NCI-H1436 (cell line): ENCODE measurements at regions not wholly inside any gene's neighbourhood (a gene's known extent, or its start where the extent isn't known, plus 50 kb on each side); places are given as distances from the start of the nearest gene placed in this dataset.

Experiments
- DNase-seq: peaks from one replicate; lab custom pipeline; 2025; lab: John Stamatoyannopoulos, UW

DNA sequence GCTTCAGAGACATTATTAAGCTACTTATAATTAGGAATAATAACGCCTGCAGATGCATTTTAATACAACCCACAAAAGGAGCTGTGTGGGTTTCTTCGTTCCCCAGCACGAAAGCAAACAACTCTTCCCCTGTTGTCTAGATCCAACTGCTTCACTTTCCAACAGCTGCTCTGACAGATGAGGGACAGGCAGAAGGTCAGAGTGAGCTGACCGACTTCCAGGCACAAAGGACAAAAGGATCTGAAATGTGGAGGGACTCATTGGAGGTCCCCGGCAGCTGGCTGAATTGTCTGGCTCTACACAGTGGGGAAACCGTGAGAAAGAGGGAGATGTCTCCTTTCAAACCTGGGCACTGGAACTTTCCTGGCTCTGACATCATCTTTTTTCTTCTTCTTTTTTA, 79.1 kb upstream of the ALDH1B1 start:
- no peak for DNase-seq

- no peak for DNase-seq
Measured at GRCh38 chr9:38312406-38312805, 80.1 kb upstream of the ALDH1B1 start.

GRCh38 chr9:38311382-38312270, 80.9 kb upstream of the ALDH1B1 start:
- DNase-seq, result no peak

DNA sequence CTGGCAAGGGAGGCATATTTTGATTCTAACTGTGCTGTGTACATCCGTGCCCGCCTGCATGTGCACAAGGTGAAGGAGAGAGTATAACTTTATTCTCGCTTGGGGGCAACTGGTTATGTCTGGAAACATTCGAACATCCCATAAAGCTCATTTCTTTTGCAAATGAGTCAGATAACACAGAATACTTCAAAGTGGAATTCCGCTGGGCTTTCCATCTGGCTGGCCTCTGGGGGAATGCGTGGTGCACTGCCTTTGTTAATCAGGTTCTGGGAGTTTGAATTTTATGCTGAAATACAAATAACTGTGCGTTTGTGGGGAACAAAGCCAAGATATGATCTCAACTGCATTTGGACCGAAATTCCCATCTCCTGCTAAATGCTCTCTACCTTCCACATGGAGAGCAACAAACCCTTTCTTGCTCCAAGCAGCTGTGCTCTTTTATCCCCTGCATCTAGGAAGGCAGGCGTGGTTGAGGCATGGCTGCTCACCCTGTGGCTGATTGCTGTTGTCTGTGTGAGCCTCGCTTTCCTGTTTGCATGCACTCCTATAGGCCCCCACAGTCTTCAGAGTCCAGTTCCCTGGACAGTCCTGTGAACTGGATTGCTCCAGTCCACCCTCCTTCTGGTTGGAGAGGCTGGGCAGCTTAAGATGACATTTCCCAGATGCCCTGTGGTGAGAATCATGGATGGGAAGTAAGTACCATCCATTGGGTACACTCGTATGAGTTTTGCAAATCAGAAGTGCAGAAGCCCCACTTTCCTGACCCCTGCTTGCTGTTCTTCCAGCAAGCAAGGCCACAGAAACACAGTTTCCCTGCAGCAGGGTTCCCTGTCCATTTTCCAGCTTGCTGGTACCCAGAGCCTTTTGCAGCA, 82.9 kb upstream of the ALDH1B1 start:
- DNase-seq, result no peak

DNA sequence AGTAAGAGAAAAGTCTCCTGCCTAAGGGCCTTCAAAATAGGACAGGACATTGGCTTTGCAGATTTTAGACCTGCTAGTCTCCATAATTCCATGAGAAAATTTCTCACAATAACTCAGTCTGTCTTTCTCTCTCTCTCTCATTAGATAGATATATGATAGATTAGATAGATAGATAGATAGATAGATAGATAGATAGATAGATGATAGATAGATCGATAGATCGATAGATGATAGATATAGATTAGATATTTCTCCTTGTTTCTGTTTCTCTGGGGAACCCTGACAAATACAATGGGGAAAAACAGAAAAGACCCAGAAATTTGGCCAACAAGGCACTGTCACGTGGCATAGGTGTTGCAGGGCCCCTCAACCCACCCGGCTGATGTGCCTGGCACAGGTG, 84.4 kb upstream of the ALDH1B1 start:
- DNase-seq, result no peak

- DNase-seq, result no peak
Measured at GRCh38 chr9:38306899-38307298, 85.6 kb upstream of the ALDH1B1 start.

DNA sequence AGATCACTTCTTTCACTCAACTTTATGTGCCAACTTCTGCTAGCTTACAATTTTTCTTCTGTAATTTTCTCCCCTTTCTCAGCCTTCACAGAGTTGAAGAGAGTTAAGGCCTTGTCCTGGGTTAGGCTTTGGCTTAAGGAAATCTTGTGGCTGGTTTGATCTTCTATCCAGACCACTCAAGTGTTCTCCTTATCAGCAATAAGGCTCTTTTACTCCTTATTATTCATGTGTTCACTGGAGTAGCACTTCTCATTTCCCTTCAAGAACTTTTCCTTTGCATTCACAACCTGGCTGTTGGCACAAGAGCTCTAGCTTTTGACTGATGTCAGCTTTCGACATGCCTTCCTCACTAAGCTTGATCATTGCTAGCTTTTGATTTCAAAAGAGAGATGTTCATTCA, 86.9 kb upstream of the ALDH1B1 start:
- DNase-seq, result no peak

DNA sequence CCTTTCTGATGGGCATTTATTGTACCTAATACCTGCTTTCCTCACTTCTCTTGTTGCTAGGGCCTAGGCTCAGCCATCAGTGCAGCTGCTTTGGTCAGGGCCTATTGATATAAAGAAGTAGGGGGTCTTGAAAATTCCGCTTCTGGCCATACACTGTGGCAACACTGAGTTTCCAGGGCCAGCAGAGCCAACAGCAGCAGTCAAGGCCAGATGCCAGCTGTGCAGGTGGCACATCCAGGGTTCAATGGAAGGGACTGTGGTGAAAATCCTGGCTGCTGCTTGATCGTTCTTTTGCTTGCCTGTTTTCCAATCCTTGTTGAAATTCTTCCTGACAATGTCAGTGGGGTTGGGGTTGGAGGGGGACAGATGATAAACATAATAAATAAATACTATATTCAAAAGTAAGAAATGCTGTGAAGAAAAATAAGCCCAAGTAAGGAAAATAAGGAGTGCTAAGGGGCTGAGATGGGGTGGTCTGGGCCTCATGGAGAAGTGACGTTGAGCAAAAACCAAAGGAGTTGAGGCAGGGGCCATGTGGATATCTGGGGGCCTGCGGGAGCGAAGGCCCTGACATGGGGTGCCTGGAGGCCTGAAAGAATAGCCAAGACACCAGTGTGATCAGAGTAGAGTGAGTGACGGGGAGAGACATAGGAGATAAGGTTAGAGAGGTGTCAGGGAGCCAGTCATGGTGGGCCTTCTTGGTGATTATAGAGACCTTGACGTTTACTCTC, 91.0 kb upstream of the ALDH1B1 start:
- DNase-seq, result no peak

DNA sequence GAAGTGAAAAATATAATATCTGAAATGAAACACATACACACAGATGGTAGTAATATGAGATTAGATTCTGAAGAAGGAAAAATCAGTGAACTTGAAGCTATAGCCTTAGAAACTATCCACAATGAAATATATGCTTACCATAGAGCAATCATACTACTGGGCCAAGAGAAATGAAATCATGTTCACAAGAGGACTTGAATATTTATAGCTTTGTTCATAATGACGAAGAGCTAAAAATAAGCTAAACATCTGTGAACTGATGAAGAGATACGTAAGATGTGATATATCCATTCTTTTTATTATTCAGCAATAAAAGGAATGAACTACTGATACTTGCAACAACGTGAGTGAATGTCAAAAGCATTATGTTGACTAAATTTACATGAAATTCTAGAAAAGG, 92.6 kb upstream of the ALDH1B1 start:
- no peak for DNase-seq

- DNase-seq, result no peak
Measured at GRCh38 chr9:38298904-38299303, 93.6 kb upstream of the ALDH1B1 start.

DNA sequence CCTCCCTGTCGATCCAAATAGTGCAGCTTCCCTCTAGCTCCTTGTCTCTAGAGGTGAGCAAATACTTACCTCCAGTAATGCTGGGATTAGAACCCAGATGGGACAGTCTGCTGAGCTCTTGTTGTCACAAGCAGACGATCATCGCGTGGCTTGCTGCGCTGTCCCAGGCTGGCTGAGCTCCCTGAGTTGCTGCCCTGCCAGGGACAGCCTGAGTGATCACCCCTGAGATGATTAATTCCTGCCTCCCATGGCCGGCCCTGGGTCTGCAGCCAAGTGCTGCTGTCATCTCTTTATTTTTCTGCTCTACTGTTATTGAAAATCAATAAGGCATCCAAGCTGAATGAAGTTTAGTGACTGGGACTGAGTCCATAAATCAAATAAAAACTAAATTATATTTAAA, 94.0 kb upstream of the ALDH1B1 start:
- no peak for DNase-seq

DNA sequence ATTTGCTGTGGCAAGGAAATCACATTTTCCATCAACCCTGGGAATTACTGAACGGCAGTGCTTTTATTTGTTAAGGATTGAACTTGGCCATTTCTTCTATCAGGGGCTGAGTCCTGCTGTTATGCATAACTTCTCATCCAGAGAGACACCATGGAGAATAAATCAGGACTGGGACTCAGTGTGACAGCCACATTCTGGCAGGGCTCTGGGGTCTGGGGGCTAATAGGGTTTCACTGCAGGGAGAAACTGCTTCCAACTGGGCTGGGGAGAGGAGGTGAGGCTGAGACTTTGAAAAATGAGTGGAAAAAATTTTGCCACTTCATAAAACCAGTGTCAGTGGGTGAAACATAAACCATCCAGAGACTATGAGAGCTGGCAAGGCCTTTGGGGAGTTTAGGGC, 95.7 kb upstream of the ALDH1B1 start:
- no peak for DNase-seq

DNA sequence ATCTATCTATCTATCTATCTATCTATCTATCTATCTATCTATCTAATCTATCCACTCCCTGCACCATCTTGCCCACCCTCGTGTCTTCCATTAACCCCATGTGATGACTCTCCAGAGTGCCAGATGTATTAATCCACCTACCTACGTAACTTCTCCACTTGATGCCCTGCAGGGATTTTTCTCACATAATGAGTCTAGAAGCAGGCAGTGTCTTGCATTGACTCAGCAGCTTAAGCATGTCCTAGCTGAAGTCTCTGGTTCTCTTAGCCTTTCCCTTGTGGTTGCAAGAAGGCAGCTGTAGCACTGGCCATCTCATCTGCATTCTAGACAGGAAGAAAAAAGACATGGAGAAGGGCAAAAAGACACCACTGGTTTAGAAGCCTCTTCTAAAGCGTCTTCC, 96.7 kb upstream of the ALDH1B1 start:
- no peak for DNase-seq

- DNase-seq, result no peak
Measured at GRCh38 chr9:38294220-38294960, 98.1 kb upstream of the ALDH1B1 start.

GRCh38 chr9:38293022-38293421, 99.5 kb upstream of the ALDH1B1 start:
- no peak for DNase-seq

DNA sequence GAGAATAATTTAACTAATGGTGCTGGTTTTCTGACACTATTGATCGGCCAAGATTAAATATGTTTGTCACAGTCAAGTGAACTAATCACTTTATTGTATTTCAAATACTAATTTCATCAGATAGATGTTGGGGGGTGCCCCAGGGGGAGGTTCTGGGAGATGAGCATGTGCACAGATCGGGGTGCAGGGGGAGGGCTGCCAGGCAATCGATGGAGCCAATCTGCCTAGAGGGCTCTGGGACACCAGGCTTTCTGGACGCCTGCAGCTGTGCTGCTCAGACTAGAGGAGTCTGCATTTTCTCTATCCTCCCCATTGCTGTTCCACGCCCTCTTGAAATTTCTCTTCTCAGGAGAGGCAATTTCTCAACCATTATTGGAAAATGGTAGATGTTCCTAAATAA, 100.0 kb upstream of the ALDH1B1 start:
- no peak for DNase-seq

DNA sequence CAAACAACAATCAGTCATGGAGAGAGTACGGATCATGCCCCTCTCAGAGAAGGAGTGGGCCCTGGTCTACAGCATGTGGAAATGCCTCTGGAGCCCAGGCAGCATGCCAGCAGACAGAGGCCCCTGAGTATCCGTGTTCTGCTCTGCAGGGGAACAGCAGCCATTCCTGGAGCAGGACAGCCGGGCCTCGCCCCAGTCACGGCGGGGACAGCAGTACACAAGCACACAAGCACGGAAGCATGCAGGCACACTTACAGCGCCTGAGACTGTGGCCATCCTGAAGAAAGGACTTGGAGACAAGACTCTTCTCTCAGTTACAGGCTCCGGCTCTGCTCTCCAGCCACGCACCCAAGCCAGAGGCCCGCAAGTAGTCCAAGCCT, 102.6 kb upstream of the ALDH1B1 start:
- DNase-seq, result no peak

DNA sequence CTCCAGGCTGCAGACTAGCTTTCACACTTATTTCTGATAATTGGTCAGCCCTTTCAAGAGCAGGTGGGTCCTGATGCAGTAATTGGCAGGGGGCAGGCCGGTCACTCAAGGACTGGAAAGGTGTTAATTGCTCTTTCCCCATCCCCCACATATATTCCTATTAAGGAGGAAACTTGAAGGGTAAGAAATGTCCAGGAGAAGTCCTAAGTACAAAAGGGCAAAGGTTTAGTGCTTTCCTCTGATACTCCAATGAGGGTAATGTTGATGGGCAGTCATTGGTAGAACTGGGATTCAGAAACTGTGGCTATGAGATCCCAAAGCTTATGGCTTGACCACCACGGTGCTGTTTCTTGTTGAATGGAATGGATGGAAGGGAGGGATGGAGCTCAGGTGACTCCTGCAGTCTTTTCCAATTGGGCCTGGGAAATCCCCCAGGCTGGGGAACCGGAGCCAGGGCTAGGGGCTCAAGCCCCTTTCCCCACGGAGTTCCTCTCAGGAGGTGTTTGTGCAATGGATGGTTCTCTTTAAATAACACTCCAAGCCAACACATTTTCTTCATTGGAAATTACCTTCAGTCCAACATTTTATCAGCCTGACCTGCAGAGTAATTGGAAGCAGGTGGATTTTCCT, 103.2 kb upstream of the ALDH1B1 start:
- DNase-seq, result no peak

- DNase-seq, result no peak
Measured at GRCh38 chr9:38288502-38288901, 104.0 kb upstream of the ALDH1B1 start.

DNA sequence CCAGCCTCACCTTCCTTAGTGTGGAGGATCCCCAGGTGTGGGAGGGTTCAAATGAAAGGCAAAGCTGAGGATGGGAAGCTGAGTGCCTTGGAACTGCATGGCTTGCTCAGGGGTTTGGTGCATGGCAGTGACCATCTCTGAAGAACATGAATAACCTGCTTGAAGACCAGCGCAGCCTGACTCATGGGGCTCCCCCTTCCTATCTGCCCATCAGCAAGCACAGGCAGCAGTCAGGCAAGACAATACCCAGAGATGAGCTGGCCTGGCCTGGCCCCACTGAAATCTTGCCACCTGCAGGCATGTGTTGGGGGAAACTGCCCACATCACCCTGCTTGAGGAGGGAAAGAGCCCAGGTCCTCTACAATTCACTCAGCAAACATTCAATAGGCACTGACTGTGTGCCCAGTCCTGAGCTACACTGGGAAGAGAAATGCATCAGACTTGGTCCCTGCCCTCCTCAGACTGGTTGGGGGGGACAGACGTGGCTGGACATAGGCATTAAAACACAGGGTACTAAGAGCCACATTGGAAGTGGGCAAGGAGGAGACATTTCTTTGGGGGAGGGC, 105.0 kb upstream of the ALDH1B1 start:
- DNase-seq, result no peak

GRCh38 chr9:38286766-38287165, 105.7 kb upstream of the ALDH1B1 start:
- DNase-seq, result no peak
